NCI-H345 treated with DMSO at 0.1 percent for 48 hours (cell line): ENCODE measurements at regions not wholly inside any gene's neighbourhood (a gene's known extent, or its start where the extent isn't known, plus 50 kb on each side); places are given as distances from the start of the nearest gene placed in this dataset.

Experiments used
- DNase-seq: peaks from one replicate; lab custom pipeline; 2025; ENCODE audit not compliant: unreplicated experiment; lab: John Stamatoyannopoulos, UW

DNA sequence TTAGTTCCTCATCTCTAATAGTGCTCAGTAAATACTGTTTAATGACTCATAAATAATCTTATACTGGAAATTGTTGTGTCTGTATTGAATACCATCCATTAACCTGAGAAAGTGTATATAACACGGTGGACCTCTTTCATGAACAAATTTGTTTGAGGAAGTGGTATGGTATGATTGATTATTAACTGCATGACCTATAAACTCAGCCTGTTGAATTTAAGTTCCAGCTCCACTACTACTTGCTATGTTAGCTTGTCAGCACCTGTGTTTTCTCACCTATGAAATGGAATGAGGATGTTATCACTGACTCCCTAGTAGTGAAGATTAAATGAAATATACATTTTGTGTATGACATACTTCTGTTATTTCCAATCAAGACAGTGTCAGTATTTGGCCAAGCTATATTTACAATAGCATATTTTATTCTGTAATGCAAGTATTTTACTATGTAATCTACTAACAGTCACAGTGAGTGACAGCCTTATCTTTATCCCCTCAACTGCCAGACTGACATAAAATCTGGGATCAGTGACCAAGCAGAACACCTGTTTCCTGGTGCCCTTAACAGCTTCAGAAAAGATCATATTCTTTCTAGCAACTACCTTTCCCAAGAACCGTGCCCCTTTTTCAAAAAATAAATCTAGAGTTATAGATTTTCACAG is 77.3 kb upstream of the ITGA1 start:
- DNase-seq: no peak

DNA sequence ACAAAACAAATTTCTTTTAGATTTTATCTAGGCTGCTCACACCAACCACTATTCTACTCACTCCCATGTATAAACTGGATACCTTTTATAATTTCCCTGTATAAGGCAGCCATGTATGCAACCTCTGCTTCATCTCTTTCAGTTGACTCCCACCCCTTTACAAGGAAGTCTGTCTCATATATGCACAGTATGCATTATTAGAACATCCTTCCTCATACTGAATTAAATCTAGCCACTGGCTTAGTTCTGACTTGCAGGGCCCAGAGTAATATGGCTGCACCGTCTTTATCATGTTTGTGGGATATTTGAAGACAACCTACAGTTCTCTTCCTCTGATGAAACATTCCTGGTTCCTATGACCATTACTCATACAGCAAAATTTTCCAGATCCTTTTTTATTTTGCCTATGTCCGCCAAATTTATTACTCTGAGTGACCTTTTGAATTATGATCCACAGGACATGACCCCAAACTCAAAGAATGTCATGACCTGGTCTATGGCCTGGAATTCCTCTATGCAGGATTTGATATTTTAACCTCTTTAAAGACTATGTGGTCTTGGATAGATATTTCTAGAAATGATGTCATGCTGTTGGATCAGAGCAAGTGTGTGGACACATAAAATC is 76.6 kb upstream of the ITGA1 start:
- no peak for DNase-seq

DNA sequence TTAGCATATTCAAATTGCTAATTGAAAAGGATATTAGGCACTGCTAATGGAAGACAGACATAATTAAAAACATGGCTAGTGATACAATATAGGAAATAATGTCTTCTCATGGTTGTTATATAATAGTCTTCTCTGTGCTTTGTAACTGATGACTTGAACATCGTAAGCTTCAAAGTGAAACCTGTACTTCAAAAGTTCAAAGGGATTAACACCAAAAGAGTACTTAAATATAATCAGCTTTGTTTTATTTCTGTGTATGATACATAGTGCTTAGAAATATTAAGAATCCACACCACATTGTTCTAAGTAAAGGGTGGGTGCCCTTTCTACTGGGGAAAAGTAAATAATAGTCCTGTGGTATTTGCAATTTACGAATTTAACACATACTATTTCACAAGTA is 75.4 kb upstream of the ITGA1 start:
- DNase-seq: no peak

GRCh38 chr5:52725065-52725746 is 62.5 kb upstream of the ITGA1 start:
- peak; percentile 42 for DNase-seq

DNA sequence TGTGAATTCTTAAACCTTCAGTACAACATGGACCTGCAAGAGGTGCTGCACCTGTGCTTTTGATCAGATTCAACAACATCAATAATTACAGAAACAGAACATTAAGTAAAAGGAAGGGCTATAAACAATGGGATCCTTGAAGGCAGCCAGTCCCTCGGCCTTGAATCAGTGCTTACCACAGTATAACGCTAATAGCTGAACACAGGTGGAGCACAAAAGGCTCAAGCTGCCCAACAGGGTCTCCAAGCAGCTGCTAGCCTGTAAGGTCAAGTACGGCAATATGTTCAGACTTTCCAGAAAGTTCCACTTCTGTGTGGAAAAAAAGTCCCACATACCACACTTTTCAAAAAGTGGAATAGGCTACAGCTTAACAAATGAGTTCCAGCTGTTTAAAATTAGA is 61.9 kb upstream of the ITGA1 start:
- DNase-seq: peak; percentile 42

DNA sequence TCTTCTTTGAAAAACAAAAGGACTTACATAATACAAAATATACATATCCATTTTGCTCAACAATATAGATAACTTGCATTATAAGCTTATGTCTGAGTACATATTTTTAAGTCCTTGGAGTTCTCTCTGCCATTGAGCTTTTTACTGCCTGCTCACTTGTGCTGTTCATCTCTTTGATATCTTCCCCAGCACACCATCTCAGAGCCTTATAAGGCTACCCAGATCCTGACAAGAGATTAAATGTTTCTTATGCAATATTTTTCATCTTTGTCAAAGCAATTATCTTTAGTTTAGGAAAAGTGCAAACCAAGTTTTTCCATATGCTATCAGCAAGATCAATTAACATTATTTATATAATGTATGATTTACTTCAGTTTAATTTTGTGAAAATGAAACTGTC is 60.7 kb upstream of the ITGA1 start:
- DNase-seq: no peak

DNA sequence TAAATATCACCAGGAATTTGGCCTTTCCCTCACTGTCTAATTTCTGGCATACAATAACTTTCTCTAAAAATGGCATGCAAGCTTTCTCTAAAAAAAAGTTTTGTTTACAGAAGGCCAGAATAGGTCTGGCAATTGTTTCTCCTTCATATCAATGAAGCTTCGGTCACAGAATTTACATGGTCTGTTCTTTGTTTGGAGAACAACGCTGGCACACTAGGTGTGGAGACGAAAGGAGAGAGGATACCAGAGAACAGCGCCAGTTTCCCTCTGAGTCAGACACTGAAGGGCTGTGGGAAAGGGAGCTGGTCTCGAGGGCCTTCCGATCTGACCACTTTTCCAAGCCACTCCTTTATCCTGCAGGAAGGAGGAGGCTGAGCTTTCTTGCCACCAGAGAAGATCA is 60.1 kb upstream of the ITGA1 start:
- DNase-seq: no peak

DNA sequence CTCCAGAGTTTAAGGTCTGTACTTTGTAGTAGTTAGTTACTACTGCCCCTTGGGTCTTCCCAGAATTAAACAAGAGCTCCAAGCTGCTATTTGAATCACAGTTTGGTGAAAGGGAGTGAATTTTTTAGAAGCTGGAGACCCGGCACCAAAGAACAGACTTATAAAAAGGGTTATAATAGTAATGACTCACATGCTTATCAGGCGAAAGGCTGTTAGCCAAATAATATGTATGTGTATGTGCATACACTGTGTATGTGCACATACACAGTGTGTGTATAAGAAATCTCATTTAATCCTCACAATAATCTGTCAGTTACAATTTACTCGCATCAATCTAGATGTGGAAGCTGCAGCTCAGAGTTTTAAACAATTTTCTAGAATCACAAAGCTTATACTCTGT is 59.5 kb upstream of the ITGA1 start:
- DNase-seq: no peak

GRCh38 chr5:52728686-52729085 is 59.0 kb upstream of the ITGA1 start:
- no peak for DNase-seq

DNA sequence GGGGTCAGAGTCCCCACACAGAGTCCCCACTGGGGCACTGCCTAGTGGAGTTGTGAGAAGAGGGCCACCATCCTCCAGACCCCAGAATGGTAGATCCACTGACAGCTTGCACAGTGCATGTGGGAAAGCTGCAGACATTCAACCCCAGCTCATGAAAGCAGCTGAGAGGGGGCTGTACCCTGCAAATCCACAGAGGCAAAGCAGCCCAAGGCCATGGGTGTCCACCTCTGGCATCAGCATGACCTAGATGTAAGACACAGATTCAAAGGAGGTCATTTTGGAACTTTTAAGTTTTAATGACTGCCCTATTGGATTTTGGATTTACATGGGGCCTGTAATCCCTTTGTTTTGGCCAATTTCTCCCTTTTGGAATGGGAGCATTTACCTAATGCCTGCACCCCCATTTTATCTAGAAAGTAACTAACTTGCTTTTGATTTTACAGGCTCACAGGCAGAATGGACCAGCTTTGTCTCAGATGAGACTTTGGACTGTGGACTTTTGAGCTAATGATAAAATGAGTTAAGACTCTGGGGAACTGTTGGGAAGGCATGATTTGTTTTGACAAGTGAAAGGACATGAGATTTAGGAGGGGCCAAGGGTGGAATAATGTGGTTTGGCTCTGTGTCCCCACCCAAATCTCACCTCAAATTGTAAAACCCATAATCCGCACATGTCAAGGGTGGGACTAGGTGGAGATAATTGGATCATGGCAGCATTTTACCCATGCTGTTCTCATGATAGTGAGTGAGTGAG is 56.3 kb upstream of the ITGA1 start:
- DNase-seq: no peak

DNA sequence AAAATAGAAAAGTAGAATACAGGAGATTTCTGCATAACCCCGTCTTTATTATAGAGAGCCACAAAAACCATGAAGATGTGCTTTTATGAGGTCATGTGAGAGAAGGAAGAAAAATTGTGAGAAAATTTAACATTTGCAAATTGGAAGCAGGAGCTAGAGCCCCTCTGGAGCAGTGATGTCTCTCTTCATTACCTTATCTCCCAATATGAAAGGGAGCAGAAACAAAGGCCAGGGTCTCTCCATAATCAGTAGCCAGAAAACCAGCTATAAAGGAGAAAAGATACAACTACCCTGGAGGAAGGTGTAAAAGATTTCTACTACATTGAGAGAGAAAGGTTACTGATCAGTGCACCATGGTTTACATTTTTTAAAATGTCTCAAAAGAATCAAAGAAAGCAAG is 53.2 kb upstream of the ITGA1 start:
- no peak for DNase-seq

DNA sequence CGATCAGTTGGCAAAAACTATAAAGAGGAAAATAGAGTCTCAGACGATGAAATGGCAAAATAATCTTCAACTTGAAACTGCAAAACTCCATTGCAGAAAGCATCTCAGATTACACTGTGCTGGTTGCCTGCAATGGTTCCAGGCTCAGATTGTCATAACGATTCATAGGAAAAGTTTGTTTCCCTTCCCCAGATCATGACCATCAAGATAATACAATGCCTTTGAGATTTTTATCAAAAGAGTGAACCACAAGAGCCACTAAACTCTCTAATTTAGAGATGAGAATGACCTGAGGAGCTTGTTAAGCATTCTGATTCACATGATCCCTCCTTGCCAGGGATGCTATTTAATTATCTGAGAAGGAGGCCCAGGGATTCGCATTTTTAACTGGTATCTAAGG is 52.6 kb upstream of the ITGA1 start:
- DNase-seq: no peak
